ENCODE measurements at regions not wholly inside any gene's neighbourhood (a gene's known extent, or its start where the extent isn't known, plus 50 kb on each side); places are given as distances from the start of the nearest gene placed in this dataset.

GRCh38 chr15:25534293-25534692, 95.5 kb upstream of the UBE3A start:
- DNase-seq (ENCODE audit: low read depth): no peak
- no peak for TF ChIP-seq CTCF (IDR thresholded peaks at IDR 0.05; ENCODE audit: insufficient read depth, low read length)
- H3K4me3 ChIP-seq (ENCODE audit: low read depth, low read length): no peak overlapping the region

GRCh38 chr15:25532269-25533140, 93.7 kb upstream of the UBE3A start:
- no peak for TF ChIP-seq CTCF (IDR thresholded peaks at IDR 0.05; ENCODE audit: insufficient read depth, low read length)
- no peak overlapping the region for H3K4me3 ChIP-seq (ENCODE audit: low read depth, low read length)
- DNase-seq (ENCODE audit: low read depth): no peak

- TF ChIP-seq CTCF (IDR thresholded peaks at IDR 0.05; ENCODE audit: insufficient read depth, low read length): no peak
- DNase-seq (ENCODE audit: low read depth): no peak
- H3K4me3 ChIP-seq (ENCODE audit: low read depth, low read length): no peak overlapping the region
Observed at GRCh38 chr15:25529774-25530173, 91.0 kb upstream of the UBE3A start.

GRCh38 chr15:25527118-25527517, 88.3 kb upstream of the UBE3A start:
- no peak for TF ChIP-seq CTCF (IDR thresholded peaks at IDR 0.05; ENCODE audit: insufficient read depth, low read length)
- H3K4me3 ChIP-seq (ENCODE audit: low read depth, low read length): no peak overlapping the region
- no peak for DNase-seq (ENCODE audit: low read depth)

- DNase-seq (ENCODE audit: low read depth): no peak
- no peak overlapping the region for H3K4me3 ChIP-seq (ENCODE audit: low read depth, low read length)
- no peak for TF ChIP-seq CTCF (IDR thresholded peaks at IDR 0.05; ENCODE audit: insufficient read depth, low read length)
Observed at GRCh38 chr15:25525741-25526140, 86.9 kb upstream of the UBE3A start.

GRCh38 chr15:25515633-25516032, 76.8 kb upstream of the UBE3A start:
- no peak for TF ChIP-seq CTCF (IDR thresholded peaks at IDR 0.05; ENCODE audit: insufficient read depth, low read length)
- no peak for DNase-seq (ENCODE audit: low read depth)

More at GRCh38 chr15:25515633-25516032, 76.8 kb upstream of the UBE3A start:
- no peak overlapping the region for H3K4me3 ChIP-seq (ENCODE audit: low read depth, low read length)

Measured in fibroblast of the aortic adventitia (primary cell).